H9 (cell line): ENCODE measurements at regions not wholly inside any gene's neighbourhood (a gene's known extent, or its start where the extent isn't known, plus 50 kb on each side); places are given as distances from the start of the nearest gene placed in this dataset.

Experiments used
- DNase-seq: peaks from one replicate; pipeline ENCODE4 v3.0.0-alpha.2; 2017
- H2AFZ ChIP-seq: one replicate; pipeline ENCODE4 v1.6.1; 2013; ENCODE audit warnings: mild to moderate bottlenecking, low read length, control low read depth, moderate library complexity
- H2AK5ac ChIP-seq: 2 replicates; pipeline ENCODE4 v1.6.1; 2013; ENCODE audit warnings: low read length, control low read depth, mixed read lengths; ENCODE audit not compliant: insufficient read length
- H2BK120ac ChIP-seq: one replicate; pipeline ENCODE4 v1.6.1; 2013; ENCODE audit warnings: low read depth, mild to moderate bottlenecking, low read length, control low read depth, inconsistent platforms; ENCODE audit not compliant: poor library complexity, severe bottlenecking
- H2BK12ac ChIP-seq: 2 replicates; pipeline ENCODE4 v1.6.1; 2013; ENCODE audit warnings: low read length, control low read depth, mixed read lengths, low read depth; ENCODE audit not compliant: insufficient read length
- H2BK15ac ChIP-seq: 2 replicates; pipeline ENCODE4 v1.6.1; 2013; ENCODE audit warnings: low read depth, low read length, control low read depth
- H2BK20ac ChIP-seq: one replicate; pipeline ENCODE4 v1.6.1; 2013; ENCODE audit warnings: low read depth, mild to moderate bottlenecking, low read length, control low read depth, inconsistent platforms; ENCODE audit not compliant: poor library complexity, severe bottlenecking
- H2BK5ac ChIP-seq: 2 replicates; pipeline ENCODE4 v1.6.1; 2013; ENCODE audit warnings: low read length, control low read depth, mixed read lengths; ENCODE audit not compliant: insufficient read length
- H3K14ac ChIP-seq: 2 replicates; pipeline ENCODE4 v1.6.1; 2013; ENCODE audit warnings: low read length, control low read depth; ENCODE audit not compliant: insufficient read depth
- H3K18ac ChIP-seq: 2 replicates; pipeline ENCODE4 v1.6.1; 2013; ENCODE audit warnings: low read depth, mild to moderate bottlenecking, mixed read lengths, low read length, control low read depth; ENCODE audit not compliant: insufficient read length
- H3K23ac ChIP-seq: 2 replicates; pipeline ENCODE4 v1.6.1; 2013; ENCODE audit warnings: low read length, control low read depth, mixed read lengths, low read depth; ENCODE audit not compliant: insufficient read length
- H3K23me2 ChIP-seq: 2 replicates; pipeline ENCODE4 v1.6.1; 2013; ENCODE audit warnings: low read depth, mild to moderate bottlenecking, mixed read lengths, low read length, control low read depth; ENCODE audit not compliant: insufficient read length, poor library complexity, severe bottlenecking
- H3K27ac ChIP-seq: 2 replicates; pipeline ENCODE4 v1.5.1; 2013; ENCODE audit warnings: low read length, control low read depth, mixed read lengths, low read depth; ENCODE audit not compliant: insufficient read length
- H3K27me3 ChIP-seq: 2 replicates; pipeline ENCODE4 v1.6.1; 2013; ENCODE audit warnings: low read length, control low read depth, inconsistent platforms; ENCODE audit not compliant: insufficient read depth
- H3K4ac ChIP-seq: 2 replicates; pipeline ENCODE4 v1.6.1; 2013; ENCODE audit warnings: low read depth, mild to moderate bottlenecking, control low read depth, inconsistent platforms, low read length, moderate library complexity
- H3K4me1 ChIP-seq: 2 replicates; pipeline ENCODE4 v1.6.1; 2013; ENCODE audit warnings: low read length, control low read depth, inconsistent platforms; ENCODE audit not compliant: insufficient read depth
- H3K4me2 ChIP-seq: 2 replicates; pipeline ENCODE4 v1.6.1; 2013; ENCODE audit warnings: low read length, control low read depth, mixed read lengths; ENCODE audit not compliant: insufficient read length, insufficient read depth
- H3K56ac ChIP-seq: 2 replicates; pipeline ENCODE4 v1.6.1; 2013; ENCODE audit warnings: low read depth, mild to moderate bottlenecking, mixed read lengths, low read length, control low read depth; ENCODE audit not compliant: insufficient read length
- H3K79me1 ChIP-seq: 2 replicates; pipeline ENCODE4 v1.6.1; 2013; ENCODE audit warnings: low read depth, mild to moderate bottlenecking, moderate library complexity, low read length, control low read depth, inconsistent platforms; ENCODE audit not compliant: insufficient read depth, poor library complexity, severe bottlenecking
- H3K79me2 ChIP-seq: 2 replicates; pipeline ENCODE4 v1.6.1; 2013; ENCODE audit warnings: low read length, control low read depth, inconsistent platforms; ENCODE audit not compliant: insufficient read depth
- H3K9ac ChIP-seq: 2 replicates; pipeline ENCODE4 v1.6.1; 2013; ENCODE audit warnings: low read length, control low read depth, mixed read lengths; ENCODE audit not compliant: insufficient read length; ENCODE audit errors: extremely low read depth
- H3K9me3 ChIP-seq: one replicate; pipeline ENCODE4 v1.6.1; 2013; ENCODE audit warnings: low read depth, low read length, inconsistent platforms; ENCODE audit not compliant: control insufficient read depth
- H3T11ph ChIP-seq: one replicate; pipeline ENCODE4 v1.6.1; 2013; ENCODE audit warnings: mild to moderate bottlenecking, low read length, control low read depth, inconsistent platforms
- H4K20me1 ChIP-seq: one replicate; pipeline ENCODE4 v1.6.1; 2013; ENCODE audit not compliant: control insufficient read depth, insufficient read length, insufficient read depth
- H4K5ac ChIP-seq: 2 replicates; pipeline ENCODE4 v1.6.1; 2013; ENCODE audit warnings: low read depth, mild to moderate bottlenecking, mixed read lengths, low read length, control low read depth; ENCODE audit not compliant: insufficient read length
- H4K8ac ChIP-seq: replicated peaks from 2 replicates; pipeline ENCODE4 v1.6.1; 2013; ENCODE audit warnings: low read length, control low read depth, mixed read lengths, low read depth; ENCODE audit not compliant: insufficient read length
- H4K91ac ChIP-seq: 2 replicates; pipeline ENCODE4 v1.6.1; 2013; ENCODE audit warnings: low read depth, mild to moderate bottlenecking, moderate library complexity, mixed read lengths, low read length, control low read depth; ENCODE audit not compliant: insufficient read length
- H3K27ac Mint-ChIP-seq, 3 experiments: 2 replicates in 2 of 3; 3 replicates in 1 of 3; pipeline ENCODE4 v1.8.0; 2020 to 2021; ENCODE audit warnings: mixed read lengths in 3 of 3, mild to moderate bottlenecking in 1 of 3, moderate library complexity in 1 of 3
- H3K27me3 Mint-ChIP-seq: 2 replicates; pipeline ENCODE4 v1.8.0; 2021; ENCODE audit warnings: low read depth, mild to moderate bottlenecking, moderate library complexity, mixed read lengths
- H3K36me3 Mint-ChIP-seq, 3 experiments: 2 replicates in 2 of 3; 3 replicates in 1 of 3; pipeline ENCODE4 v1.8.0; 2020 to 2021; ENCODE audit warnings: low read depth in 3 of 3, mixed read lengths in 3 of 3; ENCODE audit not compliant: insufficient read depth in 1 of 3
- H3K4me1 Mint-ChIP-seq, 2 experiments: 2 replicates each; pipeline ENCODE4 v1.8.0; 2020; ENCODE audit warnings: mixed read lengths in 2 of 2
- H3K4me3 Mint-ChIP-seq, 2 experiments: 2 replicates in 1 of 2; 3 replicates in 1 of 2; pipeline ENCODE4 v1.8.0; 2020 to 2021; ENCODE audit warnings: mild to moderate bottlenecking in 2 of 2, mixed read lengths in 2 of 2, moderate library complexity in 1 of 2
- H3K9me3 Mint-ChIP-seq, 2 experiments: 2 replicates in 1 of 2; 3 replicates in 1 of 2; pipeline ENCODE4 v1.8.0; 2020; ENCODE audit warnings: mild to moderate bottlenecking in 2 of 2, mixed read lengths in 2 of 2, moderate library complexity in 1 of 2
- CTCF ChIP-seq: fragments of 200-600 bp; sonication (generic); conservative IDR thresholded peaks from 3 replicates; pipeline ENCODE4 v1.8.0; 2021; ENCODE audit warnings: antibody characterized with exemption, mild to moderate bottlenecking
- WGBS: extraction: QIAGEN DNeasy Blood & Tissue Kit; methylation state at CpG from one replicate; pipeline ENCODE4 v1.1.7; 2013; ENCODE audit warnings: missing lambda C conversion rate, low lambda C conversion rate, mixed read lengths; ENCODE audit not compliant: insufficient read length; ENCODE audit errors: extremely low coverage; 5-methylcytosine and 5-hydroxymethylcytosine counted together

GRCh38 chr11:104610635-104611034, 287.6 kb downstream of the CASP12 start:
- H4K20me1 ChIP-seq: no peaks in the 10 kb centered on the region
- no CpG with 5 or more reads among the region's 3 CpGs for WGBS
- no peak overlapping the region for H2AFZ ChIP-seq
- H2BK20ac ChIP-seq: no peak overlapping the region
- no peak for DNase-seq
- no peaks in the 10 kb centered on the region for H3K27me3 ChIP-seq
- no peak overlapping the region for H2BK12ac ChIP-seq
- Mint-ChIP-seq H3K9me3 (peaks cover 0 to 10% of the 10 kb centered on the region in 2 experiments; a peak in 3 of 5 replicates), H3K4me3 (no peak overlapping the region), H3K27me3 (no peaks in the 10 kb centered on the region), H3K36me3 (peaks cover 2 to 5% (median 4%) of the 10 kb centered on the region in 3 experiments; a peak in 5 of 7 replicates), H3K27ac (no peak overlapping the region), H3K4me1 (peaks cover 6 to 19% of the 10 kb centered on the region in 2 experiments; a peak in 3 of 4 replicates)
- no peak overlapping the region for H2BK120ac ChIP-seq
- no peak overlapping the region for H2AK5ac ChIP-seq
- H3K4me1 ChIP-seq: no peaks in the 10 kb centered on the region; the same call in 1 of the 2 replicates
- H3K27ac ChIP-seq: no peak overlapping the region
- no peak overlapping the region for H3K9ac ChIP-seq
- no peak overlapping the region for H2BK15ac ChIP-seq
- no peaks in the 10 kb centered on the region for H3K9me3 ChIP-seq
- no peak overlapping the region for H3K4ac ChIP-seq
- H3K23me2 ChIP-seq: no peaks in the 10 kb centered on the region
- no peaks in the 10 kb centered on the region for H3K79me1 ChIP-seq
- H4K5ac ChIP-seq: no peak overlapping the region
- no peak overlapping the region for H3K23ac ChIP-seq
- TF ChIP-seq CTCF: no peak
- H3K56ac ChIP-seq: no peak overlapping the region
- H3T11ph ChIP-seq: no peak overlapping the region
- H3K4me2 ChIP-seq: no peak overlapping the region
- no peak overlapping the region for H3K14ac ChIP-seq
- H2BK5ac ChIP-seq: no peak overlapping the region
- no peak overlapping the region for H4K8ac ChIP-seq
- H4K91ac ChIP-seq: no peak overlapping the region
- no peaks in the 10 kb centered on the region for H3K79me2 ChIP-seq
- H3K18ac ChIP-seq: no peak overlapping the region
